Cardiac fibroblast (primary cell): ENCODE measurements at regions not wholly inside any gene's neighbourhood (a gene's known extent, or its start where the extent isn't known, plus 50 kb on each side); places are given as distances from the start of the nearest gene placed in this dataset.

Source experiments
- DNase-seq, 2 donors: peaks; one replicate each; pipeline versions ENCODE4 v3.0.0 to v3.0.0-alpha.2; 2010; ENCODE audit warnings: low read depth in 2 of 2
- H3K4me3 ChIP-seq, 2 donors: replicated peaks in 1 of 2; 1 replicate in 1 of 2; 2 replicates in 1 of 2; pipeline ENCODE4 v1.5.1; 2011; ENCODE audit warnings: low read depth in 2 of 2, low read length in 2 of 2, mild to moderate bottlenecking in 2 of 2, moderate library complexity in 1 of 2
- TF ChIP-seq, protein P1 (sequence below): IDR thresholded peaks from one replicate; pipeline ENCODE4 v1.5.1; 2011; ENCODE audit warnings: low read depth, mild to moderate bottlenecking, low read length, inconsistent platforms

GRCh38 chr11:15501566-15501965 lies 386.8 kb downstream of the INSC start:
- TF ChIP-seq, protein P1, sequence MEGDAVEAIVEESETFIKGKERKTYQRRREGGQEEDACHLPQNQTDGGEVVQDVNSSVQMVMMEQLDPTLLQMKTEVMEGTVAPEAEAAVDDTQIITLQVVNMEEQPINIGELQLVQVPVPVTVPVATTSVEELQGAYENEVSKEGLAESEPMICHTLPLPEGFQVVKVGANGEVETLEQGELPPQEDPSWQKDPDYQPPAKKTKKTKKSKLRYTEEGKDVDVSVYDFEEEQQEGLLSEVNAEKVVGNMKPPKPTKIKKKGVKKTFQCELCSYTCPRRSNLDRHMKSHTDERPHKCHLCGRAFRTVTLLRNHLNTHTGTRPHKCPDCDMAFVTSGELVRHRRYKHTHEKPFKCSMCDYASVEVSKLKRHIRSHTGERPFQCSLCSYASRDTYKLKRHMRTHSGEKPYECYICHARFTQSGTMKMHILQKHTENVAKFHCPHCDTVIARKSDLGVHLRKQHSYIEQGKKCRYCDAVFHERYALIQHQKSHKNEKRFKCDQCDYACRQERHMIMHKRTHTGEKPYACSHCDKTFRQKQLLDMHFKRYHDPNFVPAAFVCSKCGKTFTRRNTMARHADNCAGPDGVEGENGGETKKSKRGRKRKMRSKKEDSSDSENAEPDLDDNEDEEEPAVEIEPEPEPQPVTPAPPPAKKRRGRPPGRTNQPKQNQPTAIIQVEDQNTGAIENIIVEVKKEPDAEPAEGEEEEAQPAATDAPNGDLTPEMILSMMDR, result no peak
- H3K4me3 ChIP-seq, result no peak overlapping the region
- no peak for DNase-seq

GRCh38 chr11:15505155-15505554 lies 390.4 kb downstream of the INSC start:
- H3K4me3 ChIP-seq, result no peak overlapping the region
- no peak for DNase-seq
- TF ChIP-seq, protein P1, result no peak

GRCh38 chr11:15507592-15507991 lies 392.9 kb downstream of the INSC start:
- TF ChIP-seq, protein P1, result no peak
- DNase-seq, result no peak
- H3K4me3 ChIP-seq, result no peak overlapping the region

DNA sequence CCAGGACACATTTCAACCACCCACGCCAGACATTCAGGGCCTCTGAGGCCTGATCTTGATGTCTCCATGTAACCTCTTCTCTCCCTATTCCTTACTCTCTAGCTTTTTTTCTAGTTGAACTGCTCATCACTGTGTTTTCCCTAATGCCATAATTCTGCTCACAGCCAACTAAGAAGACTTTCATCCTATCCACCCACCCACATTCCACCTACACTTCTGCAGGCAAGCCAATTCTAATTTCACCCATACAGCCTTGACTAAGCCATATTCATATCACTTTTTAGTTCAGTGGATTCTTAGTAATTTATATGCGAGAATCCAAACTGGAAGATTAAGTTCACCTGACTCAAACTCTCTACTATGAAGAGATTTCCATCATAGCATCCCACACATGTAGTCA lies 394.4 kb downstream of the INSC start:
- no peak overlapping the region for H3K4me3 ChIP-seq
- no peak for DNase-seq
- TF ChIP-seq, protein P1, result no peak

DNA sequence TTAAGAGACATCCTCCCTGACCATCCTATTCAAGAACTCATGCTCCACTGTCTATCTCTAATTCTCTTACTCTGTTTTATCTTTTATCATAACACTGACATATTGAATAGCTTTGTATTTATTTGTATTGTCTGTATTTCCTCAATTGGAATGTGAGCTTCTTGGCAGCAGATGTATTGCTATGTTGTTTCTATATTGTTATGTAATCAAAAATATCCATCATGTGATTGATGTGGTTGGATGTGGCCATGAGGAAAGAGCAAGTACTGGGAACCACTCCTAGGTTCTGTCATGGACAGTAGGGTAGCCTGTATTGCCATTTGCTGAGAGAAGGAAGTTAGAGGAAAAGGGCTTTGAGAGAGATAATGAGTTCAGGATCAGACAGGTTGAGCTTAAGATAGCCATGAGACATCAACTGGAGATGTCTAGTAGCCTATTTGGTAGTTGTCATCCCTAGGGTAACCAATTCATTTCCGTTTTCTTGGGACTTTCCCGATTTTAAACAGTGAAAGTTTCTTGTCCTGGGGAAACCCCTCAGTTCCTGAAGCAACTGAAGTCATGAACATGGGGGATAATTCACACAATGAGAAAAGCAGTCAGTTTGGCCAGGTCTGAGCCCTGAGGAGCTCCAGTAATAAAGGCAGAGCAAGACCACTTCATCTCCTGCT lies 404.5 kb downstream of the INSC start:
- DNase-seq, result no peak
- TF ChIP-seq, protein P1, result no peak
- no peak overlapping the region for H3K4me3 ChIP-seq

DNA sequence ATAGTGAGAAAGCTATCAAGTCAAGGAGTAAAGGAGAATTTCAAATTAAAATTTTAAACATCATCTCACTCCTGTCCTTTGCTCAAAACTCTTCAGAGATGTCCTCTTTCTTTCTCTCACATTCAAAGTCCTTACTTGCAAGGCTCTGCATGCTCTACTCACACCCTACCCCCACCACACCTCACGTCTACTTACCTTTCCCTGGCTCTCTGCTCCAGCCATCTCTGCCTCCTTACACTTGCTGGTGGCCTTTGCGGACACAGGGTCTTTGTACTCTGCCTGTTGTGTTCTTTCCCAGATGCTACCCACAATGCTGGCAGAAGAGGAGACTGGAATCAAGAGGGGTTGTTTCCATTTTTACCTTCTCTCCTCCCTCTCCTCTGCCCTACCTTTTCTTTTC lies 405.2 kb downstream of the INSC start:
- H3K4me3 ChIP-seq, result no peak overlapping the region
- TF ChIP-seq, protein P1, result no peak
- no peak for DNase-seq

GRCh38 chr11:15523543-15523942 lies 408.8 kb downstream of the INSC start:
- no peak for DNase-seq
- H3K4me3 ChIP-seq, result no peak overlapping the region
- TF ChIP-seq, protein P1, result no peak
